PC-9 (cell line): ENCODE measurements at regions not wholly inside any gene's neighbourhood (a gene's known extent, or its start where the extent isn't known, plus 50 kb on each side); places are given as distances from the start of the nearest gene placed in this dataset.

Experiments used
- CTCF ChIP-seq: fragments of 200-600 bp; sonication (generic); conservative IDR thresholded peaks from 2 replicates; pipeline ENCODE4 v1.6.1; 2017; ENCODE audit warnings: mixed run types, antibody characterized with exemption, mild to moderate bottlenecking, moderate library complexity
- EZH2 ChIP-seq: fragments of 200-600 bp; sonication (generic); IDR thresholded peaks from 2 replicates; pipeline ENCODE4 v1.8.0; 2017; ENCODE audit warnings: antibody characterized with exemption, low read depth

GRCh38 chr7:91468256-91468655 is 204.0 kb downstream of the FZD1 start:
- TF ChIP-seq EZH2 (no peak), CTCF (no peak)
